ENCODE measurements at regions not wholly inside any gene's neighbourhood (a gene's known extent, or its start where the extent isn't known, plus 50 kb on each side); places are given as distances from the start of the nearest gene placed in this dataset.

DNA sequence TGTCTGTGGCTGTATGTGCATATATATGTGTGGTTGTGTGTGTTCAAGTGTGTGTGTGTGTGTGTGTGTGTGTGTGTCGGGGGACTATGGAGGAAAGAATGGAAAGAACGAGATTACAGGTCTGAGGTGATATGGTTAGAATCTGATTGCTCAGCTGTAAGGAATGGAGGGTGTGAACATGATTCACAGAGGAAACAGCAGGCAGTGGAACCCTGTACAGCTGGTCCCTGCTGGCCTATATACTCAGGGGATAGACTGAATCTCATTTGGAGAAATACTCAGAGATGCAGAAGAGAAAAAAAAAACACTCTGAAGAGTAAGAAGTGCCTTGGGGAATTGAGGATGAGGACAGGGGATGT lies 180.1 kb upstream of the ESRRG start:
- TF ChIP-seq, protein P1, sequence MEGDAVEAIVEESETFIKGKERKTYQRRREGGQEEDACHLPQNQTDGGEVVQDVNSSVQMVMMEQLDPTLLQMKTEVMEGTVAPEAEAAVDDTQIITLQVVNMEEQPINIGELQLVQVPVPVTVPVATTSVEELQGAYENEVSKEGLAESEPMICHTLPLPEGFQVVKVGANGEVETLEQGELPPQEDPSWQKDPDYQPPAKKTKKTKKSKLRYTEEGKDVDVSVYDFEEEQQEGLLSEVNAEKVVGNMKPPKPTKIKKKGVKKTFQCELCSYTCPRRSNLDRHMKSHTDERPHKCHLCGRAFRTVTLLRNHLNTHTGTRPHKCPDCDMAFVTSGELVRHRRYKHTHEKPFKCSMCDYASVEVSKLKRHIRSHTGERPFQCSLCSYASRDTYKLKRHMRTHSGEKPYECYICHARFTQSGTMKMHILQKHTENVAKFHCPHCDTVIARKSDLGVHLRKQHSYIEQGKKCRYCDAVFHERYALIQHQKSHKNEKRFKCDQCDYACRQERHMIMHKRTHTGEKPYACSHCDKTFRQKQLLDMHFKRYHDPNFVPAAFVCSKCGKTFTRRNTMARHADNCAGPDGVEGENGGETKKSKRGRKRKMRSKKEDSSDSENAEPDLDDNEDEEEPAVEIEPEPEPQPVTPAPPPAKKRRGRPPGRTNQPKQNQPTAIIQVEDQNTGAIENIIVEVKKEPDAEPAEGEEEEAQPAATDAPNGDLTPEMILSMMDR (IDR thresholded peaks at IDR 0.05 in 2 of 3, conservative IDR thresholded peaks at IDR 0.05 in 1 of 3; ENCODE audit: insufficient read depth in 2 of 3, low read depth in 1 of 3, low read length in 3 of 3): no peak
- TF ChIP-seq SIN3A (IDR thresholded peaks at IDR 0.05; ENCODE audit: borderline replicate concordance in 2 of 2, control insufficient read depth in 1 of 2, low read depth in 2 of 2, low read length in 2 of 2) (no peak), ZNF274 (IDR thresholded peaks at IDR 0.05; ENCODE audit: borderline replicate concordance, low read depth, low read length) (no peak), ERF (CRISPR knock-in tag; IDR thresholded peaks at IDR 0.05) (no peak), ZBTB8A (IDR thresholded peaks at IDR 0.05; ENCODE audit: partially characterized antibody) (no peak), ZBTB17 (CRISPR knock-in tag; IDR thresholded peaks at IDR 0.05) (no peak), PHF8 (IDR thresholded peaks at IDR 0.05; ENCODE audit: borderline replicate concordance, low read length) (no peak), TBL1XR1 (IDR thresholded peaks at IDR 0.05; ENCODE audit: low read length in 2 of 2) (no peak)
- TF ChIP-seq, protein P2, sequence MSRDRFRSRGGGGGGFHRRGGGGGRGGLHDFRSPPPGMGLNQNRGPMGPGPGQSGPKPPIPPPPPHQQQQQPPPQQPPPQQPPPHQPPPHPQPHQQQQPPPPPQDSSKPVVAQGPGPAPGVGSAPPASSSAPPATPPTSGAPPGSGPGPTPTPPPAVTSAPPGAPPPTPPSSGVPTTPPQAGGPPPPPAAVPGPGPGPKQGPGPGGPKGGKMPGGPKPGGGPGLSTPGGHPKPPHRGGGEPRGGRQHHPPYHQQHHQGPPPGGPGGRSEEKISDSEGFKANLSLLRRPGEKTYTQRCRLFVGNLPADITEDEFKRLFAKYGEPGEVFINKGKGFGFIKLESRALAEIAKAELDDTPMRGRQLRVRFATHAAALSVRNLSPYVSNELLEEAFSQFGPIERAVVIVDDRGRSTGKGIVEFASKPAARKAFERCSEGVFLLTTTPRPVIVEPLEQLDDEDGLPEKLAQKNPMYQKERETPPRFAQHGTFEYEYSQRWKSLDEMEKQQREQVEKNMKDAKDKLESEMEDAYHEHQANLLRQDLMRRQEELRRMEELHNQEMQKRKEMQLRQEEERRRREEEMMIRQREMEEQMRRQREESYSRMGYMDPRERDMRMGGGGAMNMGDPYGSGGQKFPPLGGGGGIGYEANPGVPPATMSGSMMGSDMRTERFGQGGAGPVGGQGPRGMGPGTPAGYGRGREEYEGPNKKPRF (IDR thresholded peaks at IDR 0.05; ENCODE audit: low read depth, low read length): no peak
- TF ChIP-seq, protein P3, sequence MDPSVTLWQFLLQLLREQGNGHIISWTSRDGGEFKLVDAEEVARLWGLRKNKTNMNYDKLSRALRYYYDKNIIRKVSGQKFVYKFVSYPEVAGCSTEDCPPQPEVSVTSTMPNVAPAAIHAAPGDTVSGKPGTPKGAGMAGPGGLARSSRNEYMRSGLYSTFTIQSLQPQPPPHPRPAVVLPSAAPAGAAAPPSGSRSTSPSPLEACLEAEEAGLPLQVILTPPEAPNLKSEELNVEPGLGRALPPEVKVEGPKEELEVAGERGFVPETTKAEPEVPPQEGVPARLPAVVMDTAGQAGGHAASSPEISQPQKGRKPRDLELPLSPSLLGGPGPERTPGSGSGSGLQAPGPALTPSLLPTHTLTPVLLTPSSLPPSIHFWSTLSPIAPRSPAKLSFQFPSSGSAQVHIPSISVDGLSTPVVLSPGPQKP (CRISPR knock-in tag; IDR thresholded peaks at IDR 0.05): no peak
- TF ChIP-seq, protein P4, sequence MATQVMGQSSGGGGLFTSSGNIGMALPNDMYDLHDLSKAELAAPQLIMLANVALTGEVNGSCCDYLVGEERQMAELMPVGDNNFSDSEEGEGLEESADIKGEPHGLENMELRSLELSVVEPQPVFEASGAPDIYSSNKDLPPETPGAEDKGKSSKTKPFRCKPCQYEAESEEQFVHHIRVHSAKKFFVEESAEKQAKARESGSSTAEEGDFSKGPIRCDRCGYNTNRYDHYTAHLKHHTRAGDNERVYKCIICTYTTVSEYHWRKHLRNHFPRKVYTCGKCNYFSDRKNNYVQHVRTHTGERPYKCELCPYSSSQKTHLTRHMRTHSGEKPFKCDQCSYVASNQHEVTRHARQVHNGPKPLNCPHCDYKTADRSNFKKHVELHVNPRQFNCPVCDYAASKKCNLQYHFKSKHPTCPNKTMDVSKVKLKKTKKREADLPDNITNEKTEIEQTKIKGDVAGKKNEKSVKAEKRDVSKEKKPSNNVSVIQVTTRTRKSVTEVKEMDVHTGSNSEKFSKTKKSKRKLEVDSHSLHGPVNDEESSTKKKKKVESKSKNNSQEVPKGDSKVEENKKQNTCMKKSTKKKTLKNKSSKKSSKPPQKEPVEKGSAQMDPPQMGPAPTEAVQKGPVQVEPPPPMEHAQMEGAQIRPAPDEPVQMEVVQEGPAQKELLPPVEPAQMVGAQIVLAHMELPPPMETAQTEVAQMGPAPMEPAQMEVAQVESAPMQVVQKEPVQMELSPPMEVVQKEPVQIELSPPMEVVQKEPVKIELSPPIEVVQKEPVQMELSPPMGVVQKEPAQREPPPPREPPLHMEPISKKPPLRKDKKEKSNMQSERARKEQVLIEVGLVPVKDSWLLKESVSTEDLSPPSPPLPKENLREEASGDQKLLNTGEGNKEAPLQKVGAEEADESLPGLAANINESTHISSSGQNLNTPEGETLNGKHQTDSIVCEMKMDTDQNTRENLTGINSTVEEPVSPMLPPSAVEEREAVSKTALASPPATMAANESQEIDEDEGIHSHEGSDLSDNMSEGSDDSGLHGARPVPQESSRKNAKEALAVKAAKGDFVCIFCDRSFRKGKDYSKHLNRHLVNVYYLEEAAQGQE (IDR thresholded peaks at IDR 0.05; ENCODE audit: borderline replicate concordance): no peak
- TF ChIP-seq, protein P4 (CRISPR knock-in tag; IDR thresholded peaks at IDR 0.05; ENCODE audit: low read depth): no peak
- TF ChIP-seq, protein P5, sequence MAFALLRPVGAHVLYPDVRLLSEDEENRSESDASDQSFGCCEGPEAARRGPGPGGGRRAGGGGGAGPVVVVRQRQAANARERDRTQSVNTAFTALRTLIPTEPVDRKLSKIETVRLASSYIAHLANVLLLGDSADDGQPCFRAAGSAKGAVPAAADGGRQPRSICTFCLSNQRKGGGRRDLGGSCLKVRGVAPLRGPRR (CRISPR knock-in tag; IDR thresholded peaks at IDR 0.05): no peak
- TF ChIP-seq, protein P6, sequence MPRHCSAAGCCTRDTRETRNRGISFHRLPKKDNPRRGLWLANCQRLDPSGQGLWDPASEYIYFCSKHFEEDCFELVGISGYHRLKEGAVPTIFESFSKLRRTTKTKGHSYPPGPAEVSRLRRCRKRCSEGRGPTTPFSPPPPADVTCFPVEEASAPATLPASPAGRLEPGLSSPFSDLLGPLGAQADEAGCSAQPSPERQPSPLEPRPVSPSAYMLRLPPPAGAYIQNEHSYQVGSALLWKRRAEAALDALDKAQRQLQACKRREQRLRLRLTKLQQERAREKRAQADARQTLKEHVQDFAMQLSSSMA (CRISPR knock-in tag; IDR thresholded peaks at IDR 0.05): no peak
